Activated CD8-positive, alpha-beta T cell treated with anti-CD3 and anti-CD28 coated beads for 36 hours (primary cell): ENCODE measurements at regions not wholly inside any gene's neighbourhood (a gene's known extent, or its start where the extent isn't known, plus 50 kb on each side); places are given as distances from the start of the nearest gene placed in this dataset.
"Not testable (repeated sequence)": the region's sequence is repeated elsewhere in the genome, so short reads cannot be mapped to it uniquely, and the experiment has no call there.

Source experiments
- ATAC-seq: fragments of 200-7000 bp; cut with Tn5 transposase; one replicate; pipeline ENCODE4 v1.10.0; 2021; ENCODE audit warnings: mild to moderate bottlenecking, moderate library complexity
- CTCF ChIA-PET: fragments of 350-600 bp; sonication (Branson Sonifier 250); formaldehyde crosslinking; loops from one replicate; lab custom pipeline; 2021; ENCODE audit warnings: antibody characterized with exemption; lab: Charles Lee
- POLR2A ChIA-PET: fragments of 350-600 bp; sonication (Branson Sonifier 250); formaldehyde crosslinking; loops from one replicate; lab custom pipeline; 2021; ENCODE audit warnings: antibody characterized with exemption; lab: Charles Lee
- DNase-seq: peaks from one replicate; pipeline ENCODE4 v3.0.0-alpha.2; 2020
- H3K27ac Mint-ChIP-seq: one replicate; pipeline ENCODE4 v1.8.0; 2021; ENCODE audit warnings: mild to moderate bottlenecking, mixed read lengths
- H3K27me3 Mint-ChIP-seq: one replicate; pipeline ENCODE4 v1.8.0; 2021; ENCODE audit warnings: mixed read lengths
- H3K36me3 Mint-ChIP-seq: one replicate; pipeline ENCODE4 v1.8.0; 2021; ENCODE audit warnings: low read depth, mixed read lengths
- H3K4me1 Mint-ChIP-seq: one replicate; pipeline ENCODE4 v1.8.0; 2021; ENCODE audit warnings: low read depth, mixed read lengths
- H3K4me3 Mint-ChIP-seq: one replicate; pipeline ENCODE4 v1.8.0; 2021; ENCODE audit warnings: mild to moderate bottlenecking, moderate library complexity, mixed read lengths
- H3K9me3 Mint-ChIP-seq: one replicate; pipeline ENCODE4 v1.8.0; 2021; ENCODE audit warnings: mixed read lengths
- intact Hi-C: fragments of 100-400 bp; cut with micrococcal nuclease; formaldehyde crosslinking; loops from one replicate; pipeline ENCODE4 v1.10.0; 2022
- TF ChIP-seq, protein P1 (sequence below): fragments of 200-600 bp; IDR thresholded peaks from one replicate; pipeline ENCODE4 v1.8.0; 2022; ENCODE audit warnings: antibody characterized with exemption, mild to moderate bottlenecking

DNA sequence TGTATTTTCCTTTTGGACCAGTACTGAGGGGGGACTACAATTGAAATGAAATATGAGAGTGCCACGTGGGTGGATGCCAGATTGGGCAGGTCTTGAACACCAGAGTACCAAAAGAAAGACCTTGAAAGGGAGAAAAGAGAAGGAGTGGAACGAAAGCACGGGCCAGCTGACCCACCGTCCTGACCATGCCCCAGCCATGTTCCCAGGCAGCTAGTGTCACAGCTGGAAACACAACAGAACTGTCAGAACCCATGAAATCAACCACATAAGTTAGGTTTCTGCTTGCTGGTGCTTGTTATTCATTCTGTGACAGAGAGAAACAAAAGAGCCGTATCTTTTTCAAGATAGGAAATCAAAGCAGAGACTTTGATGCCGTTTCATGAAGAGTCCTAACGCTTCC is 268.8 kb downstream of the MEX3B start:
- no peaks in the 10 kb centered on the region for H3K9me3 Mint-ChIP-seq
- CTCF ChIA-PET, result no interaction called here
- H3K27me3 Mint-ChIP-seq, result peaks cover 4% of the 10 kb centered on the region
- H3K4me1 Mint-ChIP-seq, result no peaks in the 10 kb centered on the region
- no peak overlapping the region for H3K27ac Mint-ChIP-seq
- POLR2A ChIA-PET, result no interaction called here
- no peak overlapping the region for H3K4me3 Mint-ChIP-seq
- intact Hi-C loops, result no loop called here
- ATAC-seq, result no peak
- DNase-seq, result no peak
- TF ChIP-seq, protein P1, sequence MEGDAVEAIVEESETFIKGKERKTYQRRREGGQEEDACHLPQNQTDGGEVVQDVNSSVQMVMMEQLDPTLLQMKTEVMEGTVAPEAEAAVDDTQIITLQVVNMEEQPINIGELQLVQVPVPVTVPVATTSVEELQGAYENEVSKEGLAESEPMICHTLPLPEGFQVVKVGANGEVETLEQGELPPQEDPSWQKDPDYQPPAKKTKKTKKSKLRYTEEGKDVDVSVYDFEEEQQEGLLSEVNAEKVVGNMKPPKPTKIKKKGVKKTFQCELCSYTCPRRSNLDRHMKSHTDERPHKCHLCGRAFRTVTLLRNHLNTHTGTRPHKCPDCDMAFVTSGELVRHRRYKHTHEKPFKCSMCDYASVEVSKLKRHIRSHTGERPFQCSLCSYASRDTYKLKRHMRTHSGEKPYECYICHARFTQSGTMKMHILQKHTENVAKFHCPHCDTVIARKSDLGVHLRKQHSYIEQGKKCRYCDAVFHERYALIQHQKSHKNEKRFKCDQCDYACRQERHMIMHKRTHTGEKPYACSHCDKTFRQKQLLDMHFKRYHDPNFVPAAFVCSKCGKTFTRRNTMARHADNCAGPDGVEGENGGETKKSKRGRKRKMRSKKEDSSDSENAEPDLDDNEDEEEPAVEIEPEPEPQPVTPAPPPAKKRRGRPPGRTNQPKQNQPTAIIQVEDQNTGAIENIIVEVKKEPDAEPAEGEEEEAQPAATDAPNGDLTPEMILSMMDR, result no peak
- H3K36me3 Mint-ChIP-seq, result no peaks in the 10 kb centered on the region

- DNase-seq, POLR2A ChIA-PET, CTCF ChIA-PET, H3K4me1 Mint-ChIP-seq, H3K27me3 Mint-ChIP-seq, H3K27ac Mint-ChIP-seq, H3K36me3 Mint-ChIP-seq, H3K4me3 Mint-ChIP-seq, H3K9me3 Mint-ChIP-seq, intact Hi-C loops, ATAC-seq: not testable (repeated sequence)
Observed at GRCh38 chr15:81775779-81776178, 270.0 kb downstream of the MEX3B start.

GRCh38 chr15:81774309-81774708 is 271.5 kb downstream of the MEX3B start:
- no peak overlapping the region for H3K4me3 Mint-ChIP-seq
- ChIA-PET POLR2A (no interaction called here), CTCF (no interaction called here)
- no peaks in the 10 kb centered on the region for H3K4me1 Mint-ChIP-seq
- H3K27me3 Mint-ChIP-seq, result no peaks in the 10 kb centered on the region
- no peaks in the 10 kb centered on the region for H3K9me3 Mint-ChIP-seq
- no peak overlapping the region for H3K27ac Mint-ChIP-seq
- H3K36me3 Mint-ChIP-seq, result no peaks in the 10 kb centered on the region
- DNase-seq, result no peak
- intact Hi-C loops, result no loop called here
- ATAC-seq, result no peak
- TF ChIP-seq, protein P1, result no peak

GRCh38 chr15:81768773-81769172 is 277.0 kb downstream of the MEX3B start:
- ChIA-PET POLR2A (no interaction called here), CTCF (no interaction called here)
- no peak for ATAC-seq

GRCh38 chr15:81766829-81767475 is 278.9 kb downstream of the MEX3B start:
- CTCF ChIA-PET, result no interaction called here
- POLR2A ChIA-PET, result interaction anchor here (0.7 kb wide), 1 partner anchor 429 kb away, joined by 3 read pairs; no protein-coding TSS in a partner anchor
- TF ChIP-seq, protein P1, result no peak
- DNase-seq (no peak), ATAC-seq (no peak)
- Mint-ChIP-seq H3K36me3 (no peaks in the 10 kb centered on the region), H3K27ac (no peak overlapping the region), H3K9me3 (no peaks in the 10 kb centered on the region), H3K4me3 (no peak overlapping the region), H3K4me1 (no peaks in the 10 kb centered on the region), H3K27me3 (no peaks in the 10 kb centered on the region)
- intact Hi-C loops, result no loop called here

More at GRCh38 chr15:81768773-81769172, 277.0 kb downstream of the MEX3B start:
- H3K27me3 Mint-ChIP-seq, result no peaks in the 10 kb centered on the region
- no peaks in the 10 kb centered on the region for H3K36me3 Mint-ChIP-seq
- no peak overlapping the region for H3K27ac Mint-ChIP-seq
- intact Hi-C loops, result no loop called here
- no peak for DNase-seq
- no peak overlapping the region for H3K4me3 Mint-ChIP-seq
- TF ChIP-seq, protein P1, result no peak
- H3K4me1 Mint-ChIP-seq, result no peaks in the 10 kb centered on the region
- H3K9me3 Mint-ChIP-seq, result no peaks in the 10 kb centered on the region
